G401.6 (cell line): ENCODE measurements at regions not wholly inside any gene's neighbourhood (a gene's known extent, or its start where the extent isn't known, plus 50 kb on each side); places are given as distances from the start of the nearest gene placed in this dataset.

ENCODE experiments used
- FAIRE-seq: peaks from 2 replicates; lab custom pipeline; 2012; peaks lifted over from hg19 to GRCh38; lab: Jason Lieb, UNC

GRCh38 chrX:39745818-39746217 lies 351.9 kb downstream of the BCOR start:
- no peak for FAIRE-seq

GRCh38 chrX:39749135-39749534 lies 348.6 kb downstream of the BCOR start:
- FAIRE-seq: no peak

GRCh38 chrX:39749728-39750127 lies 348.0 kb downstream of the BCOR start:
- no peak for FAIRE-seq

GRCh38 chrX:39750256-39750790 lies 347.4 kb downstream of the BCOR start:
- no peak for FAIRE-seq

- no peak for FAIRE-seq
Measured at GRCh38 chrX:39750848-39751247, 346.9 kb downstream of the BCOR start.

- no peak for FAIRE-seq
Measured at GRCh38 chrX:39752815-39753214, 344.9 kb downstream of the BCOR start.

DNA sequence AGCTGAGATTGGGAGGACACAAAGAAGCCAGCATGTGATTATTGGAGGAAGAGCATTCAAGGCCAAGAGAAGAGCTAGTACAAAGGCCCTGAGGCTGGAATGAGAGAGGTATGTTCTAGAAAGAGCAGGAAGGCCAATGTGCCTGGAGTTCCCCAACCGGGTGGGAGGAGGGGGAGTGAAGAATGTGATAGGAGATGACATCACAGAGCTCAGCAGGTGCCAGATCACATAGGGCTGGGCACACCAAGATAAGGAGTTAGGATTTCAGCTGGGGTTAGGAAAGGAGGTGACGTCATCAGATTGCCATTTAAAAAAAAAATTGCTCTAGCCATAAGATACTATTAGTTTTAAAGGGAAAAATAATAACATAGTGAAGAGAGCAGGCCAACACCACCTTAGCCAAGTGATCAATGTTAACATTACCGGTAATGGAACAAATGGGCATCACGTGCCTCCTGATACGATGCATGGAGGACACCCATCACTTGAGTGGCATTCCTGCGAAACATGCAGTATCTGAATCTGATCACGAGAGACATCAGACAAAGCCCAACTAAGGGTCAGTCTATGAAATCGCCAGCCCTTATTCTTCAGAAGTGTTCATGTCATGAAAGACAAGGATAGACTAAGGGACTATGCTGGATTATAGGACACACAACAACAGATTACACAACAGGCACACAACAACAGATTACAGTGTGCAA lies 344.3 kb downstream of the BCOR start:
- FAIRE-seq: no peak

GRCh38 chrX:39755143-39756032 lies 342.4 kb downstream of the BCOR start:
- no peak for FAIRE-seq

DNA sequence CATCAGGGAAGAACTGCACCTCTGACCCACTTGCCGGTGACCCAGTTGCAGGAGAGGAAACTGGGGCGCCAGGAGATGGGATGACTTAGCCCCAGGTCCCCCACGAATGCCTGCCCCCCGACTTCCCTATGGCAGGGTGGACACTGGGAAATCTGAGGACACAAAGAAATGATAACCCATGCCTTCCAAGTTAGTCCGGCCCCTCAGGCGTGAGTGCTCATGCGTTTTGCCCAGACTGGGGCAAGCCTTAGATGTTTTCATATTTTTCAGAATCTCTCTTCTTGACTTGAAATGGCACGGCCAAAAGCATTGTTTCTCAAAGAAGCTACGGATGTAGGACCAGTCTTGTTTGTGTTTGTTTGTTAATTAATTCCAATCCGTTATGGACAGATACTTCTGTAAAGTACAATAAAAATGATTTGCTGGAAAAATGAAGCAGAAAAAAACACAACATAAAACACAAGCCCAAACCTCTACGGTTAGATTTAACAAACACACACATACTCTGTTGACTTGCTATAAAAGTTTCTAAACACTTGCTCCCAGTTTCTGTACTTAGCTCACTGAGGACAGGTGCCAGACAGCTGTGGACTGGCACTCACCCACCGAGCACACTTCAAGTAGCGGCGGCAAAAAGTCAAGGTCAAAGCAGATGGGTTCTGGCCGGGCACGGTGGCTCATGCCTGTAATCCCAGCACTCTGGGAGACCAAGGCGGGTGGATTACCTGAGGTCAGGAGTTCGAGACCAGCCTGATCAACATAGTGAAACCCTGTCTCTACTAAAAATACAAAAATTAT lies 341.5 kb downstream of the BCOR start:
- FAIRE-seq: no peak

DNA sequence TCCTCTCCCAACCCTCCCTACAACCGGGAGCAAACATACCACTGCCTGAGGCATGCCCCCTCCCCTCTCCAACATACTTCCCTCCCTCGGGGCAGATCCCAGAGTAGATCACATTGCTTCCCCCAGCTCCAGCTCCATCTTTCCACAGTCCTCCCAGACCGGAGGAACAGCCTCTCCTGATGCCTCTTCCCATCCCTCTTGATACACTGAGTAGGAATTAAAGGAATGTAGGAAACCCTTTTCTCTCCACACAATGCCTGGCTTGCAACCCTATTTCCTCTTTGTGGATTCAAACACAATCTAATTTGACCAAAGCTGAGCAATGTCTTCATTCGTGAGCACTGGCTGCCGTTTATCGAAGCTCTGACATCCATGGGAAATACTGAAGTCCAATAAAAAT lies 339.8 kb downstream of the BCOR start:
- no peak for FAIRE-seq

DNA sequence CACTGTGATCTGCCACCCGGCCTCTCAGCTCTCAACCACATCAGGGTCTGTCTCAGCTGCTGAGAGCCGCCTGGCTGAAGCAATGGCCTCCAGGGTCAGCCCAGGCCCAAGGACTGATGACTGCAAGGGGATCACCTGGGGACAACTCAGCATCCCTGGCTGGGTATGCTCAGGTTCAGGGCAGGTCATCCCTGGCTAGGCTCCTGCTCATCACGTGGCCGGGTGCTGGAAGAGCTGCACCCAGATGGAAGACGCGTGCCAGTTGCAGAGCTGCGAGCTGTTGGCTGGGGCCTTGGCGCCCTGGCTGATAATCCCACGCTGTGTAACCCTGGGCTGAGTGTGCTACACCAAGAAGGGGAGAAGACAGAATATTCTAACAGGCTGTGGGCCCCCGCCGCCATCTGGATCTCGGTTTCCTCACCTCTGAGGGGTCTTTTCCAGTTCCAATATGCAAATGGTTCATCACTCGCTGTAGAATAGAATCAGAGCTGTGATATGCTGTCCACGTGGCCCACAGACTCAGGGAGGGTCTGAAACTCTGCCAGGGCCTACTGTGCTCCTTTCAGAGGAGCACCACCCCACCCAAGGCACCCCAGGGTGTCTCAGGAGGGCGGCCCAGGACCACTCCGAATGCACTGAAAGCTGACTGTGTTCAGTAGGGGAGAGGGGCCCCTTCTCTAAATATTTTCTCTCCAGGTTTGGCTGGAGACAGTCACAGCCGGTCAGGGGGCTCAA lies 338.8 kb downstream of the BCOR start:
- FAIRE-seq: no peak

DNA sequence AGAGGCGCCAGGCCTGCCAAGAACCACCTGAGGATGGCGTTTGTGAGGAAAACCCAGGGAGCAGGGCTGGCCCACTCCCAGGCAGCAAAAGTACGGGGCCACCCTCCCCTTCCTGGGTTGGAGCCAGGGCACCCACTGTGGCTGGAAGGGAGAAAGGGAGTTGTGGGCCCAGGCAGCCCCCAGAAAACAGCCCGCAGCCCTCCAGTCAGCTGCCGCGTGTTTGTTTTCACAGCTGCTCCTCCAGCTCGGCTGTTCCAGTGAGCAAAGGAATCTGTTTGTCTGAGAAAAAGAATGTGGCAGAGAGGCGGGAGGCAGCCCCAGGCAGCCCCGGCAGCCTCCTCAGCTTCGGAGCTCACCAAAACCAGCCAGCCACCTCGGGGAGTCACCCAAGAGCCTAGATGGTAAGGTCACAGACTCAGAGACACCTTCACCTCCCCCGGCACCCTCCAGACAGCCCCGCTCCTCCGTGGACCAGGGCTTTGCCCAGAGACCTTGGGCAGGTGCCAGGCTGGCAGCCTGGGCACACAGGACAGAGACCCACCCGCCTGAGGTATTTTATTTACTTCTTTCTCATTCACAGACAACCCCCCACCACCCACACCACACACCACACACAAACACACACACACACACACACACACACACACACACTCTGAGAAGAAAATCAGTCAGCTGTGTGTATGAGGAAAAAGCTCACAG lies 338.1 kb downstream of the BCOR start:
- FAIRE-seq: no peak

DNA sequence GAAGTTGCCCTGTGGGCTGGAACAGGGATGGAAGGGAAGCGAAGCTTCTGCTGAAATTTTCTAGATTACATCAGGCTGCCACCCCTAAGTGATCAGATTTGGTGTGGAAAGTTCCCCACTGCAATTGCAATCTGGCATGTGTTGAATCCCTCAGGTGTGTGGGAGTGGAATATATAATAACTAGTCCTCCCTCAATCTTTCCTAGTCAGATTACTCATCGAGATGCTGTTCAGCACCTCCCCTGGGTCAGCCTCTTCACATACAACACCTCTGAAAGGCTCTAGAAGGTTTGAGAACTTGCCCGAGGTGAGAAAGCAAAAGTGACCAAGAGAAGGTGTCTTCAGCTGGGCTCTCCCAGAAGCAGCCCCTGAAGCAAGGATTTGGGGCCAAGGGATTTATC lies 336.8 kb downstream of the BCOR start:
- FAIRE-seq: no peak

DNA sequence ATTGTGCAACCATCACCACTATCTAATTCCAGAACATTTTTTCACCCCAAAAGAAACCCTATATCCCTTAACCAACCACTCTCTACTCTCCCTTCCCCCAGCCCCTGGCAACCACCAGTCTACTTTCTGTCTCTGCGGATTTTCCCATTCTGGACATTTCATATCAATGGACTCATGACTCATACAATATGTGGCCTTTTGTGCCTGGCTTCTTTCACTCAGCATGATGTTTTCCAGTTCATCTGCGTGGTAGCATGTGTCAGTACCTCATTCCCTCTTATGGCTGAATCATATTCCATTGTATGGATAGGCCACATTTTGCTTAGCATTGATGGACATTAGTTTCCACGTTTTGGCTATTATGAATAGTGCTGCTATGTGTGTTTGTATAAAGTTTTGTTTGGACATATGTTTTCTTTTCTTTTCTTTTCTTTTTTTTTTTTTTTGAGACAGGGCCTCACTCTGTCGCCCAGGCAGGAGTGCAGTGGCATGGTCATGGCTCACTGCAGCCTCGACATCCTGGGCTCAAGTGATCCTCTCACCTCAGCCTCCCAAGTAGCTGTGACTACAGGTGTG lies 335.4 kb downstream of the BCOR start:
- no peak for FAIRE-seq

- FAIRE-seq: no peak
Measured at GRCh38 chrX:39764441-39764914, 333.3 kb downstream of the BCOR start.

- no peak for FAIRE-seq
Measured at GRCh38 chrX:39765327-39765726, 332.4 kb downstream of the BCOR start.

DNA sequence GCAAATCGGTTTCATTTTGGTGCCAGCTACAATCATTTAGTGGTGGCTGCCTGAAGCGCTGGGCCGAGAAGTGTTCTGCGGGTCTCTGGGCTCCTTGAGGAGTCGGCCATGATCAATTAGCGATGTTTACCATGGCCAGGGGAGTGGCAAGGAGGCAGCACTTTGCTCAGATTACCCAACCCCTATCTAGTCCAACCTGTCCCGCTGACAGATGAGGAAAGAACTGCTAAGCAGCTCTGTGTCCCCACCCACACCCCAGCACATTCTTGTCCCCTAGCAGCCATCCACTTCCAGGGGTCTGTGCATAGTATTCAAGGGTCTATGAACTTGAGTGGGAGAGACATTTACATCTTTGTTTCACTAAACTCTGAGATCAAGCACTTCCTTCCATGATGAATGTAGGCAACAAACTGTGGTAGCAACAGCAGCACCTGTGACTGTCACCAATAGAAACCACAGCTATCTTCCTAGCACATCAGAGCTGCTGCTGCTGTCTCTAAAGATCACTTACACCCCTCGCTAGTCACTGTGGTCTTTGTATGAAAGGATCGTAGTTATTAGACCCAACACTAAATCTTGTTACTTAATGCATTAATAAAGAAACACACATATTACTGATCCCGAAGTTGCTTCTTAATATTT lies 331.6 kb downstream of the BCOR start:
- no peak for FAIRE-seq

DNA sequence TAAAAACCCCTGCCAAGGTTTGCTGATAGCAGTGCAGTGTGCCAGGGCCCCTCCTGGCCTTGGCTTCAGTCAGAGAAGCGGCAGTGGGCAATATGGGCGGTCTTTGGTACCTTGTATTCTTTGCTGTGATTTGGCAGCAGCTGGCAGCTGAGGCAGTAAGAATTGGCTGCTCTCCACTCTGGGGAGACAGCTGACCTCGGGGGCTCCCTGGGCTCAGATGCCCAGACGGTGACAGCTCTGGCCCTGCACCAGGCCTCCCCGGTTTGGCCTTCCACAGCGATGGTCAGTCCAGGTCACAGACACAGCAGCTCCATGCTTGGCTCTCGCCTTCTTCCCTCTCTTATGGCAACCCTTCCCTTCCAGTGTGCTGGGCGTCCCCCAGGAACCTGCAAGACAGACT lies 330.9 kb downstream of the BCOR start:
- no peak for FAIRE-seq

GRCh38 chrX:39767446-39767845 lies 330.3 kb downstream of the BCOR start:
- FAIRE-seq: no peak

DNA sequence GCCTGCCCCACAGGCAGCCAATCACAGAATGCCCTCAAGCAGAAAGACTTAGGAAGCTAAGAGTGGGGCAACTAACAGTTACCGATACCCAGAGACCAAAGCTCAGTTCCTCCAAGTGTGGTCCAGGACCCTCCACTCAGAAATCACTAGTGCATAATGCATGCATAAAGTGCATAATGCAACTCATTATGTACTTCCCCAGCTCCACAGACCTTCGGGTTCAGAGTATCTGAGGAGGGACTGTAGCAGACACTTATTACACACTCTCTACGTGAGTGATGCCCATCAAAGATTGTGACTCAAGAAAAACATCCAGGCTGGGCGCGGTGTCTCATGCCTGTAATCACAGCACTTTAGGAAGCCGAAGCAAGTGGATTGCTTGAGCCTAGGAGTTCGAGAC lies 328.0 kb downstream of the BCOR start:
- FAIRE-seq: no peak
